ENCODE measurements at regions not wholly inside any gene's neighbourhood (a gene's known extent, or its start where the extent isn't known, plus 50 kb on each side); places are given as distances from the start of the nearest gene placed in this dataset.

- no peak for TF ChIP-seq CTCF (conservative IDR thresholded peaks at IDR 0.05)
- TF ChIP-seq ZFX (IDR thresholded peaks at IDR 0.05), result no peak
Measured at GRCh38 chr5:124279146-124279876, 467.1 kb downstream of the ZNF608 start.
